ENCODE measurements at regions not wholly inside any gene's neighbourhood (a gene's known extent, or its start where the extent isn't known, plus 50 kb on each side); places are given as distances from the start of the nearest gene placed in this dataset.
"Not testable (repeated sequence)": the region's sequence is repeated elsewhere in the genome, so short reads cannot be mapped to it uniquely, and the experiment has no call there.

DNA sequence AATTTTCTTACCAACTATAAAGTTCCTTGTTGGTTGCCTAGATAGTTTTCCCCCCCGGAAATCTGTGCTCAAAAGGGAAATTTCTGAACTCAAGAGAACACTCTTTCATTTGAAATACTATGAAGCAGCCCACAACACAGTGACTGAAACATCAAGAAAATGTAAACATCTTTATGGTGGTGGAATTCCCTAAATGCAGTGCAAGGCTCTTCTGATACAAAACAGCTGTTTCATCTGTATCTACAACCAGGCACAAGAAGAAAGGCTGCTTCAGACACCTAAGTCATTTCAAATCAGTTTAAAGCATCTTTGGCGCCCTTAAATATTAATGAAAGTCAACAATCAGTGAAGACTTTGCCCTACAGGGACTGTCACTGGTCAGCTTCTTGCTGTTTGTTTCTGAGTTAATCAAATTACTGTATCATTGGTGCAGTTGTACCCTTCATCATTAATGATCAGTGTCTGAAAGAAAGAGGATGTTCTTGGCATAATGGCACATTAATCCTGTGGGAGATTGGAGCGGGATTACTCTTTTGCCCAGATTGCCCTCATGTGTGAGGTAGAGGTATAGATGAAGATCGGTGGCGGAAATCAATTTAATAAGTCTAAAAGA lies 947.0 kb downstream of the NR2F1-AS1 start (continued):
- TF ChIP-seq, protein P1, sequence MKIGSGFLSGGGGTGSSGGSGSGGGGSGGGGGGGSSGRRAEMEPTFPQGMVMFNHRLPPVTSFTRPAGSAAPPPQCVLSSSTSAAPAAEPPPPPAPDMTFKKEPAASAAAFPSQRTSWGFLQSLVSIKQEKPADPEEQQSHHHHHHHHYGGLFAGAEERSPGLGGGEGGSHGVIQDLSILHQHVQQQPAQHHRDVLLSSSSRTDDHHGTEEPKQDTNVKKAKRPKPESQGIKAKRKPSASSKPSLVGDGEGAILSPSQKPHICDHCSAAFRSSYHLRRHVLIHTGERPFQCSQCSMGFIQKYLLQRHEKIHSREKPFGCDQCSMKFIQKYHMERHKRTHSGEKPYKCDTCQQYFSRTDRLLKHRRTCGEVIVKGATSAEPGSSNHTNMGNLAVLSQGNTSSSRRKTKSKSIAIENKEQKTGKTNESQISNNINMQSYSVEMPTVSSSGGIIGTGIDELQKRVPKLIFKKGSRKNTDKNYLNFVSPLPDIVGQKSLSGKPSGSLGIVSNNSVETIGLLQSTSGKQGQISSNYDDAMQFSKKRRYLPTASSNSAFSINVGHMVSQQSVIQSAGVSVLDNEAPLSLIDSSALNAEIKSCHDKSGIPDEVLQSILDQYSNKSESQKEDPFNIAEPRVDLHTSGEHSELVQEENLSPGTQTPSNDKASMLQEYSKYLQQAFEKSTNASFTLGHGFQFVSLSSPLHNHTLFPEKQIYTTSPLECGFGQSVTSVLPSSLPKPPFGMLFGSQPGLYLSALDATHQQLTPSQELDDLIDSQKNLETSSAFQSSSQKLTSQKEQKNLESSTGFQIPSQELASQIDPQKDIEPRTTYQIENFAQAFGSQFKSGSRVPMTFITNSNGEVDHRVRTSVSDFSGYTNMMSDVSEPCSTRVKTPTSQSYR (CRISPR knock-in tag; IDR thresholded peaks at IDR 0.05): no peak
- TF ChIP-seq GTF2I (CRISPR knock-in tag; conservative IDR thresholded peaks at IDR 0.05) (no peak), OVOL2 (CRISPR knock-in tag; IDR thresholded peaks at IDR 0.05; ENCODE audit: borderline replicate concordance) (no peak)

DNA sequence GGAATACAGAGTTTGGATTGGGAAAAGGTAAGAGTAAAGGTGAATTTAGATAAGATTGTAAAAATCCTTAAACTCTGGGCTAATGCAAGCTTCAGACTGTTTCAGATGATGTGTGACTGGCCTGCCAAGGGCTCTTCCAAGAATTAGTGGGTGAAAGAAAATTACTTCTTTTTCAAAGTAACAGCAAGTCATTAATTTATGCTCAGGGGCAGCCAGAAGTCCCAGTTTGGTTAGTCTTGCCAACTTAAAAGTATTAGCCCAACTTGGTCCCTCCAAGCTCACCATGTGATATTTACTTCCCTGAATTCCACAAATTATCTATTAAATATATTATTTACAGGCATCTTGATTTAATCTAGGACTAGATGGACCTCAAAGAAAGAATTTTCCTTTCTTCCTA lies 947.8 kb downstream of the NR2F1-AS1 start:
- Mint-ChIP-seq H3K4me1 (peaks cover 19% of the 10 kb centered on the region), H3K4me3 (no peak overlapping the region), H3K9me3 (peaks cover 7% of the 10 kb centered on the region), H3K27ac (no peak overlapping the region), H3K36me3 (no peaks in the 10 kb centered on the region; the same call in 1 of the 2 replicates), H3K27me3 (ENCODE audit: low read depth) (no peaks in the 10 kb centered on the region)
- DNase-seq (ENCODE audit: low spot score) (no peak), ATAC-seq (no peak)
- CTCF ChIA-PET: no interaction called here
- POLR2A ChIA-PET: no interaction called here
- TF ChIP-seq, protein P2, sequence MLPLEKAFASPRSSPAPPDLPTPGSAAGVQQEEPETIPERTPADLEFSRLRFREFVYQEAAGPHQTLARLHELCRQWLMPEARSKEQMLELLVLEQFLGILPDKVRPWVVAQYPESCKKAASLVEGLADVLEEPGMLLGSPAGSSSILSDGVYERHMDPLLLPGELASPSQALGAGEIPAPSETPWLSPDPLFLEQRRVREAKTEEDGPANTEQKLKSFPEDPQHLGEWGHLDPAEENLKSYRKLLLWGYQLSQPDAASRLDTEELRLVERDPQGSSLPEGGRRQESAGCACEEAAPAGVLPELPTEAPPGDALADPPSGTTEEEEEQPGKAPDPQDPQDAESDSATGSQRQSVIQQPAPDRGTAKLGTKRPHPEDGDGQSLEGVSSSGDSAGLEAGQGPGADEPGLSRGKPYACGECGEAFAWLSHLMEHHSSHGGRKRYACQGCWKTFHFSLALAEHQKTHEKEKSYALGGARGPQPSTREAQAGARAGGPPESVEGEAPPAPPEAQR (CRISPR knock-in tag; IDR thresholded peaks at IDR 0.05): no peak
- TF ChIP-seq, protein P3, sequence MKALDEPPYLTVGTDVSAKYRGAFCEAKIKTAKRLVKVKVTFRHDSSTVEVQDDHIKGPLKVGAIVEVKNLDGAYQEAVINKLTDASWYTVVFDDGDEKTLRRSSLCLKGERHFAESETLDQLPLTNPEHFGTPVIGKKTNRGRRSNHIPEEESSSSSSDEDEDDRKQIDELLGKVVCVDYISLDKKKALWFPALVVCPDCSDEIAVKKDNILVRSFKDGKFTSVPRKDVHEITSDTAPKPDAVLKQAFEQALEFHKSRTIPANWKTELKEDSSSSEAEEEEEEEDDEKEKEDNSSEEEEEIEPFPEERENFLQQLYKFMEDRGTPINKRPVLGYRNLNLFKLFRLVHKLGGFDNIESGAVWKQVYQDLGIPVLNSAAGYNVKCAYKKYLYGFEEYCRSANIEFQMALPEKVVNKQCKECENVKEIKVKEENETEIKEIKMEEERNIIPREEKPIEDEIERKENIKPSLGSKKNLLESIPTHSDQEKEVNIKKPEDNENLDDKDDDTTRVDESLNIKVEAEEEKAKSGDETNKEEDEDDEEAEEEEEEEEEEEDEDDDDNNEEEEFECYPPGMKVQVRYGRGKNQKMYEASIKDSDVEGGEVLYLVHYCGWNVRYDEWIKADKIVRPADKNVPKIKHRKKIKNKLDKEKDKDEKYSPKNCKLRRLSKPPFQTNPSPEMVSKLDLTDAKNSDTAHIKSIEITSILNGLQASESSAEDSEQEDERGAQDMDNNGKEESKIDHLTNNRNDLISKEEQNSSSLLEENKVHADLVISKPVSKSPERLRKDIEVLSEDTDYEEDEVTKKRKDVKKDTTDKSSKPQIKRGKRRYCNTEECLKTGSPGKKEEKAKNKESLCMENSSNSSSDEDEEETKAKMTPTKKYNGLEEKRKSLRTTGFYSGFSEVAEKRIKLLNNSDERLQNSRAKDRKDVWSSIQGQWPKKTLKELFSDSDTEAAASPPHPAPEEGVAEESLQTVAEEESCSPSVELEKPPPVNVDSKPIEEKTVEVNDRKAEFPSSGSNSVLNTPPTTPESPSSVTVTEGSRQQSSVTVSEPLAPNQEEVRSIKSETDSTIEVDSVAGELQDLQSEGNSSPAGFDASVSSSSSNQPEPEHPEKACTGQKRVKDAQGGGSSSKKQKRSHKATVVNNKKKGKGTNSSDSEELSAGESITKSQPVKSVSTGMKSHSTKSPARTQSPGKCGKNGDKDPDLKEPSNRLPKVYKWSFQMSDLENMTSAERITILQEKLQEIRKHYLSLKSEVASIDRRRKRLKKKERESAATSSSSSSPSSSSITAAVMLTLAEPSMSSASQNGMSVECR (CRISPR knock-in tag; IDR thresholded peaks at IDR 0.05; ENCODE audit: borderline replicate concordance): no peak
- TF ChIP-seq NR2C2 (CRISPR knock-in tag; IDR thresholded peaks at IDR 0.05) (no peak), SMAD3 (CRISPR knock-in tag; IDR thresholded peaks at IDR 0.05; ENCODE audit: borderline replicate concordance) (no peak), RORB (CRISPR knock-in tag; IDR thresholded peaks at IDR 0.05) (no peak), OVOL2 (CRISPR knock-in tag; IDR thresholded peaks at IDR 0.05; ENCODE audit: borderline replicate concordance) (no peak), ZNF416 (CRISPR knock-in tag; IDR thresholded peaks at IDR 0.05) (no peak), FOXK1 (CRISPR knock-in tag; IDR thresholded peaks at IDR 0.05) (no peak)
- TF ChIP-seq, protein P4, sequence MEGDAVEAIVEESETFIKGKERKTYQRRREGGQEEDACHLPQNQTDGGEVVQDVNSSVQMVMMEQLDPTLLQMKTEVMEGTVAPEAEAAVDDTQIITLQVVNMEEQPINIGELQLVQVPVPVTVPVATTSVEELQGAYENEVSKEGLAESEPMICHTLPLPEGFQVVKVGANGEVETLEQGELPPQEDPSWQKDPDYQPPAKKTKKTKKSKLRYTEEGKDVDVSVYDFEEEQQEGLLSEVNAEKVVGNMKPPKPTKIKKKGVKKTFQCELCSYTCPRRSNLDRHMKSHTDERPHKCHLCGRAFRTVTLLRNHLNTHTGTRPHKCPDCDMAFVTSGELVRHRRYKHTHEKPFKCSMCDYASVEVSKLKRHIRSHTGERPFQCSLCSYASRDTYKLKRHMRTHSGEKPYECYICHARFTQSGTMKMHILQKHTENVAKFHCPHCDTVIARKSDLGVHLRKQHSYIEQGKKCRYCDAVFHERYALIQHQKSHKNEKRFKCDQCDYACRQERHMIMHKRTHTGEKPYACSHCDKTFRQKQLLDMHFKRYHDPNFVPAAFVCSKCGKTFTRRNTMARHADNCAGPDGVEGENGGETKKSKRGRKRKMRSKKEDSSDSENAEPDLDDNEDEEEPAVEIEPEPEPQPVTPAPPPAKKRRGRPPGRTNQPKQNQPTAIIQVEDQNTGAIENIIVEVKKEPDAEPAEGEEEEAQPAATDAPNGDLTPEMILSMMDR (IDR thresholded peaks at IDR 0.05): no peak
- TF ChIP-seq, protein P5, sequence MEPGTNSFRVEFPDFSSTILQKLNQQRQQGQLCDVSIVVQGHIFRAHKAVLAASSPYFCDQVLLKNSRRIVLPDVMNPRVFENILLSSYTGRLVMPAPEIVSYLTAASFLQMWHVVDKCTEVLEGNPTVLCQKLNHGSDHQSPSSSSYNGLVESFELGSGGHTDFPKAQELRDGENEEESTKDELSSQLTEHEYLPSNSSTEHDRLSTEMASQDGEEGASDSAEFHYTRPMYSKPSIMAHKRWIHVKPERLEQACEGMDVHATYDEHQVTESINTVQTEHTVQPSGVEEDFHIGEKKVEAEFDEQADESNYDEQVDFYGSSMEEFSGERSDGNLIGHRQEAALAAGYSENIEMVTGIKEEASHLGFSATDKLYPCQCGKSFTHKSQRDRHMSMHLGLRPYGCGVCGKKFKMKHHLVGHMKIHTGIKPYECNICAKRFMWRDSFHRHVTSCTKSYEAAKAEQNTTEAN (CRISPR knock-in tag; IDR thresholded peaks at IDR 0.05): no peak
- TF ChIP-seq, protein P6, sequence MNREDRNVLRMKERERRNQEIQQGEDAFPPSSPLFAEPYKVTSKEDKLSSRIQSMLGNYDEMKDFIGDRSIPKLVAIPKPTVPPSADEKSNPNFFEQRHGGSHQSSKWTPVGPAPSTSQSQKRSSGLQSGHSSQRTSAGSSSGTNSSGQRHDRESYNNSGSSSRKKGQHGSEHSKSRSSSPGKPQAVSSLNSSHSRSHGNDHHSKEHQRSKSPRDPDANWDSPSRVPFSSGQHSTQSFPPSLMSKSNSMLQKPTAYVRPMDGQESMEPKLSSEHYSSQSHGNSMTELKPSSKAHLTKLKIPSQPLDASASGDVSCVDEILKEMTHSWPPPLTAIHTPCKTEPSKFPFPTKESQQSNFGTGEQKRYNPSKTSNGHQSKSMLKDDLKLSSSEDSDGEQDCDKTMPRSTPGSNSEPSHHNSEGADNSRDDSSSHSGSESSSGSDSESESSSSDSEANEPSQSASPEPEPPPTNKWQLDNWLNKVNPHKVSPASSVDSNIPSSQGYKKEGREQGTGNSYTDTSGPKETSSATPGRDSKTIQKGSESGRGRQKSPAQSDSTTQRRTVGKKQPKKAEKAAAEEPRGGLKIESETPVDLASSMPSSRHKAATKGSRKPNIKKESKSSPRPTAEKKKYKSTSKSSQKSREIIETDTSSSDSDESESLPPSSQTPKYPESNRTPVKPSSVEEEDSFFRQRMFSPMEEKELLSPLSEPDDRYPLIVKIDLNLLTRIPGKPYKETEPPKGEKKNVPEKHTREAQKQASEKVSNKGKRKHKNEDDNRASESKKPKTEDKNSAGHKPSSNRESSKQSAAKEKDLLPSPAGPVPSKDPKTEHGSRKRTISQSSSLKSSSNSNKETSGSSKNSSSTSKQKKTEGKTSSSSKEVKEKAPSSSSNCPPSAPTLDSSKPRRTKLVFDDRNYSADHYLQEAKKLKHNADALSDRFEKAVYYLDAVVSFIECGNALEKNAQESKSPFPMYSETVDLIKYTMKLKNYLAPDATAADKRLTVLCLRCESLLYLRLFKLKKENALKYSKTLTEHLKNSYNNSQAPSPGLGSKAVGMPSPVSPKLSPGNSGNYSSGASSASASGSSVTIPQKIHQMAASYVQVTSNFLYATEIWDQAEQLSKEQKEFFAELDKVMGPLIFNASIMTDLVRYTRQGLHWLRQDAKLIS (CRISPR knock-in tag; IDR thresholded peaks at IDR 0.05; ENCODE audit: borderline replicate concordance): no peak

DNA sequence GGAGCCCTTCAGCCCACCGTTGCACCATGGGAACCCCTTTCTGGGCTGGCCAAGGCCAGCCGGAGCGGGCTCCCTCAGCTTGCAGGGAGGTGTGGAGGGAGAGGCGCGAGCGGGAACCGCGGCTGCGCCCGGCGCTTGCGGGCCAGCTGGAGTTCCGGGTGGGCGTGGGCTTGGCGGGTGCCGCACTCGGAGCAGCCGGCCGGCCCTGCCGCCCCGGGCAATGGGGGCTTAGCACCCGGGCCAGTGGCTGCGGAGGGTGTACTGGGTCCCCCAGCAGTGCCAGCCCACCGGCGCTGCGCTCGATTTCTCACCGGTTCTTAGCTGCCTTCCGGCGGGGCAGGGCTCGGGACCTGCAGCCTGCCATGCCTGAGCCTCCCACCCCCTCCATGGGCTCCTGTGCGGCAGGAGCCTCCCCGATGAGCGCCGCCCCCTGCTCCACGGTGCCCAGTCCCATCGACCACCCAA lies 949.8 kb downstream of the NR2F1-AS1 start:
- H3K4me3 Mint-ChIP-seq; CTCF ChIA-PET; DNase-seq (ENCODE audit: low spot score); H3K9me3 Mint-ChIP-seq; H3K4me1 Mint-ChIP-seq; H3K27ac Mint-ChIP-seq; H3K27me3 Mint-ChIP-seq (ENCODE audit: low read depth); POLR2A ChIA-PET; ATAC-seq; H3K36me3 Mint-ChIP-seq: not testable (repeated sequence)
